ENCODE measurements at regions not wholly inside any gene's neighbourhood (a gene's known extent, or its start where the extent isn't known, plus 50 kb on each side); places are given as distances from the start of the nearest gene placed in this dataset.
"Not testable (repeated sequence)": the region's sequence is repeated elsewhere in the genome, so short reads cannot be mapped to it uniquely, and the experiment has no call there.

DNA sequence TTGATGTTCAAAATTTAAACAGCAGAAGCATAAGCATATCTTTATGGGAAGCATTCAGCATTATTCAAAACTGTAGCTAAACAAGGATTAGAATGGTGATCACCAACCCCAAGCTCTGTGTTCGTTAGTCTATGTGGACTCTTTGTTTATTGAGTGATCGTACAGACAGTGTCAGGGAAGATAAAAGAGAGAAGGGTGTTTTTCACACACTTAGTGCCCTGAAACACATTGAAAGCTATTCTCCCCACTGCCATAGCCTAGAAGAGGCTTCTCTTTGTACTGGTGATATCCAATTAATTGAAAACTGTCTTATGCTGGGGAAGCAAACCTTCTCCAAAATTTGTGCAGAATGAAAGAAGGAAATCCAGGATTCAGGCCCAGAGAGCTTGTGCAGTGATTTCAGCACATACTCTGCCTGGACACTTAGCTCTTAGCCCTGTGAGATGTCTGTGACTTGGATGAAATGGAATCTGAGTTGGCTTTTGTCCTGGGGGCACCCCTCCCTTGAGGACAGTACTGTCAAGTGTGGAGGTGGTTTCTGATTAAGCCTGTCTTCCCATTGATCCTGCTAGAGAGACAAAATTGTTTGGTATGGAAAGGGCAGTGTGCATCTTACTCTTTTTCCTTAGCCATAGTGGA lies 125.7 kb upstream of the MTHFD1L start:
- DNase-seq (ENCODE audit: low spot score): no peak

DNA sequence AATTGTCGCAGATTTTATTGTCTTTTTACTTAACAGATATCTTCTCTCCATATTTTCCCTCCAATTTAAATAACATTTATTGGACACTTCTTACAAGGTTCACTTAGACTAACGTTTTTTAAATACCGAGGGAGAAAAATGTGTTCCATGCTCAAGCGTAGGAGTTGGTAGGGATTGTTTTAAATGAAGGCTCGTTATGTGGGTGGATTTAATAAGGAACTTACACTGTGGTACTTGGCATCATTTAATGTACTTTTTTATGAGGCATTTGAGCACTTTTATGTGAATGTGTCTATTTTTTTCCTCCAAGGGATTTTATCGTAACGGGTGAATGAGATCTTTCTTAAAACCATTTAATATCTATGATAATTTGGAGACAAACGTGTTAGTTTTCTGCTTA lies 125.0 kb upstream of the MTHFD1L start:
- DNase-seq (ENCODE audit: low spot score): no peak

- DNase-seq (ENCODE audit: low spot score): no peak
Observed at GRCh38 chr6:150741633-150742200, 123.8 kb upstream of the MTHFD1L start.

DNA sequence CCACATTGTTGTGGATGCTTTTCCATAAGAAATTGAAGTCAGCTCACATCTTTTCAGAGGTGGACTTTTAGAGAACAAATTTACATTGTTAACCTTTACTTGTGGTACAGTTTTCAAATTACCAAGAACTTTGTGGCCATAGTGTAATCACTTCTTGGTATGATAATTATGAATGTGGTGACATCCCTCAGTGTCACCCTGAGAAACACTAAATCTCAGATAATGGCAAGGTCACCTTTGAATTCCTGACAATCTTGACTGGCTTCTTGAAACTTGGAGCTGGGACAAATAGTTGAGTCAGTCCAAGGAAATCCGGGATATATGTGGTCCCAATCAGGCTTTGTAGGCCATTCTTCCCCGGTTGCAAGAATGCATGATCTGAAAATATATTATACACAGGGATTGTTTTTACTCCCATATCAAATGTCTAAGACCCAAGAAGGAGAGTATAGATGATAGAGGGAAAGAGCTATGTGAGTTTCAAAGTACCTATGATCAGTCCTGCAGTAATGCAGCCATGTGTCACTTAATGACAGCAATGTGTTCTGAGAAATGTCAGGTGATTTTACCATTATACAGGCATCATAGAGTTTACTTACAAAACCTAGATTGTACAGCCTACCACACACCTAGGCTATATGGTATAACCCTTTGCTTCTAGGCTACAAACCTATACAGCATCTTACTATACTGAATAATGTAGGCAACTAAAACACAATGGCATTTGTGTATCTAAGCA lies 120.8 kb upstream of the MTHFD1L start:
- no peak for DNase-seq (ENCODE audit: low spot score)

- no peak for DNase-seq (ENCODE audit: low spot score)
Observed at GRCh38 chr6:150745896-150746295, 119.6 kb upstream of the MTHFD1L start.

- no peak for DNase-seq (ENCODE audit: low spot score)
Observed at GRCh38 chr6:150747155-150747554, 118.3 kb upstream of the MTHFD1L start.

DNA sequence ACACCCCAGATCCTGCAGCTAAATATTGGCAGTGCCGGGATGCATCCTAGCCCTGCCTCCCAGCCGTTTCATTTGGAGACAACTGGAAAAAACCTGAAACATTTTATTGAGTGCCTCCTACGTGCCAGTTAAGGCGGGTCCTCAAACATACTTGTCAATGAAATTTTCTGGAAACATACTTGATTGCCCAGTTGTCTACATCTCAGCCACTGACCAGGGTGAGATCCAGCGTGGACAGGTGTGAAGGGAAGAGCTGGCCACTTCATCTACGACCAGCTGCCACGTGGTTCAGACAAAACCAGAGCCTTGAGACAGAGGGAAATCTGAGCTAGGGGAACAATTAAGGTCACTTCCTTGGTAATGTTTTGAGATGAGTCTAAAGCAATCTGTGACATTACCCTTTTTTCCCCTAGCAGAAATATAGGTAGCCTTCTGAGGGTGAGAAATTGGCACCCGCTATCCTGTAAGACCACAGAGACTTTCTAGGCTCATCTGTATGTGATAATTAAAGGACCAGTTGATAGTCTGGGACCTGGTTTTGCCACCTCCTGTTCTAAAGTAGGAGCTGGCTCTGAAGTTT lies 116.3 kb upstream of the MTHFD1L start:
- no peak for DNase-seq (ENCODE audit: low spot score)

- DNase-seq (ENCODE audit: low spot score): no peak
Observed at GRCh38 chr6:150751296-150751695, 114.2 kb upstream of the MTHFD1L start.

GRCh38 chr6:150752409-150752808 lies 113.1 kb upstream of the MTHFD1L start:
- DNase-seq (ENCODE audit: low spot score): no peak

DNA sequence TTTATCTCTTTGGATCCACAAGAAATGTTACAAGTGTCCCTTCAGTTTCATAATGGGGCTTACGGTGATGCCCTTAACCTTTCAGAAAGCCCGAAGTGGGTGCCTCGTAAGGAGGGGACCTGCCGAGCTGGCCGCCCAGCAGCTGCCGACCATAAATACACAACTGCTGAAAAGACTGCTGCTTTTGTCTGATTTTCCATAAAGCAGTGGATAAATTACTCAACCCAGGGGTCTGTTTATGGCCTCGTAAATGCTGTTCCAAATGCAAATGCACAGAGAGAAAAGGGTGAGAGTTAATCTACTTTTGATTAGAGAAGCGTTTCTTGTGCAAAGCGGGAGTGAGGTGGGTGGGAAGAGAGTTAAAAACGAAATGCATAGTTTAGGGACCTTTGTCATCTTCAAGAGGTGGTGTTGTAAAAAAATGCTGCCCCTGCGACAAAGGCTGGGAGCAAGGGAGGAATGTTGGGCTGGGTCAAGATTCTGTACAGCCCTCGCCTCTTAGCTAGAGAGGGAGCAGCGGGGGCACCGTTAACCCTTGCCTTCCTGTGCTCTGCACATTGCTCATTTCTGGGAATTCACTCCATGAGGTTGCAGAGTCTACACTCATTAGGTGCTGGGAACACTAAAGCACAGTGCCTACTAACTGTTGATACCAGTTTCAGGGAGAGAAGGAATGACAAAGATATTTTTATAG lies 112.0 kb upstream of the MTHFD1L start:
- DNase-seq (ENCODE audit: low spot score): no peak

DNA sequence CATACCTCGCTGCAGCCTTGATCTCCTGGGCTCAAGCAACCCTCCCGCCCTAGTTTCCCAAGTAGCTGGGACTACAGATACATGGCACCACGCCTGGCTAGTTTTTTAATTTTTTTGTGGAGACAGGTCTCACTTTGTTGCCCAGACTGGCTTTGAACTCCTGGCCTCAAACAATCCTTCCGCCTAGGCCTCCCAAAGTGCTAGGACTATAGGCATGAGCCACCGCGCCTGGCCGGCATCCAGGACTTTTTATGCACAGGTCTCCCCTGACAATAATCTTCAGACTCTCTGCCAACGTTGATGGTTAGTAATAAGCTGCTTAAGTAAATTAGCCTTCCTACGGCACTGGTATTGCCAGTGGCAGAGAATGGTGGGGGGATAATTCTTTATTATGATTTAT lies 110.5 kb upstream of the MTHFD1L start:
- no peak for DNase-seq (ENCODE audit: low spot score)

GRCh38 chr6:150755524-150755923 lies 110.0 kb upstream of the MTHFD1L start:
- peak; percentile 41 for DNase-seq (ENCODE audit: low spot score)

DNA sequence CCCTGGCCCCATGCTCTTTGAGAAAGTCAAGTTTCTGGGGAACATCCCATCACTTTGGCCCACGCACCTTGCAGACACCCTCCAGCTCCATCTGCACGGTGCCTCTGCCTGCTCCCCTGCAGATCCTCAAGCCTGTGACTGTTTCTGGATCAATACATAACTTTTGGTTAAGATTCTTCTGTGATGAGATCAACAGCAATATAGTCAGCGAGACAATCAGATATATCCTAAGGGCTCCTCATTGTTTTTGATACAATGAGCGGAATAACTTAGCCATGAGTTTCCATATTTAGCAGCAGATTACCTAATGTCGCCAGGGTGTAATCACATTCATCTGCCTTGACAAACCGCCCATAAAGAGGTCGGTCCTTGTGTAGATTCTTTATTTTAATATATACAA lies 109.3 kb upstream of the MTHFD1L start:
- DNase-seq (ENCODE audit: low spot score): peak; percentile 93

DNA sequence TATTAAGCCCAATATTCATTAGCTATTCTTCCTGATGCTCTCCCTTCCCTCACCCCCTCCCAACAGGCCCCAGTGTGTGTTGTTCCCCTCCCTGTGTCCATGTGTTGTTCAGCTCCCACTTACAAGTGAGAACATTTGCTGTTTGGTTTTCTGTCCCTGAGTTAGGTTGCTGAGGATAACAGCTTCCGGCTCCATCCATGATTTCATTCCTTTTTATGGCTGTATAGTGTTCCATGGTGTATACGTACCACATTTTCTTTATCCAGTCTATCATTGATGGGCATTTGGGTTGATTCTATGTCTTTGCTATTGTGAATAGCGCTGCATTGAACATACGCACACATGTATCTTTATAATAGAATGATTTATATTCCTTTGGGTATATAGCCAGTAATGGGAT lies 107.7 kb upstream of the MTHFD1L start:
- DNase-seq (ENCODE audit: low spot score): not testable (repeated sequence)

- DNase-seq (ENCODE audit: low spot score): no peak
Observed at GRCh38 chr6:150759483-150759882, 106.0 kb upstream of the MTHFD1L start.

DNA sequence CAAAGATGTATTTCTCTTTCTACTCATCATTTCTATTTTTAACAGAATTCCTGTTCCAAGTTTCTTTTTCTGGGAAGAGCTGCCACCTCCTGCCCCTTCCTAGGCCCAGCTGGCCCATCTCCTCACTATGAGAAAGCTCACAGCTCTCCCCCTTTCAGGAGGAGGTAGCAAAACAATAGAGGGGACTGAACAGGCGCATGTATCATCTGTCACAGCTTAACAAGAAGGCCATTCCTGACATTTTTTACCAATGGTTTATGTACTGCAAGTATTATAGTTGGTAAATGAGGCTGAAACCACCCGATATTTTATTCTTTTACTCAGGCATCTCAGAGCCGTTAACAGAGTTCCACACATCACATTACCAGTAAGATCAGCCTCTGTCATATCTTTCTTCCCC lies 103.7 kb upstream of the MTHFD1L start:
- no peak for DNase-seq (ENCODE audit: low spot score)

GRCh38 chr6:150764334-150765066 lies 101.0 kb upstream of the MTHFD1L start:
- no peak for DNase-seq (ENCODE audit: low spot score)

DNA sequence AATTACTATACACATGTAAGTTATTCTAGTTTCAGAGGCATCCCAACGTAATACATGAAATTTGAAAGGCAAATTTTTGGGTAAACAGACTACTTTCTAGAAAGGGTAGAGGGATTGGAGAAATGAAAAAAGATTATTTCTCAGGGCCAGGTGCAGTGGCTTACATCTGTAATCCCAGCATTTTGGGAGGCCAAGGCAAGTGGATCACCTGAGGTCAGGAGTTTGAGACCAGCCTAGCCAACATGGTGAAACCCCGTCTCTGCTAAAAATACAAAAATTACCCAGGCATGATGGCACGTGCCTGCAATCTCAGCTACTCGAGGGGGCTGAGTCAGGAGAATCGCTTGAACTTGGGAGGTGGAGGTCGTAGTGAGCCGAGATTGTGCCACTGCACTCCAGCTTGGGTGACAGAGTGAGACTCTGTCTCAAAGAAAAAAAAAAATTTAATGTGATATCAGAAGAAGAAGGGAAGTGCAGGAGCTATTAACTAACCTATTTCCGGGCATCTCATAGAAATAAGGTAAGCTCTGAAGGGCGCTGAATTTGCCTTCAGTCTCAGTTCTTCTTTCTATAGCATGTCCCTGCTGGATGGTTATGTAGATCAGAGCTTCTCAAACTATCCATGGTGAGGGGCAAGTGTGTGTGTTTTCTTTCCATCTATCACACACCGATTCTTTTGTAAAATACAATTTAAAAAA lies 100.3 kb upstream of the MTHFD1L start:
- DNase-seq (ENCODE audit: low spot score): no peak

DNA sequence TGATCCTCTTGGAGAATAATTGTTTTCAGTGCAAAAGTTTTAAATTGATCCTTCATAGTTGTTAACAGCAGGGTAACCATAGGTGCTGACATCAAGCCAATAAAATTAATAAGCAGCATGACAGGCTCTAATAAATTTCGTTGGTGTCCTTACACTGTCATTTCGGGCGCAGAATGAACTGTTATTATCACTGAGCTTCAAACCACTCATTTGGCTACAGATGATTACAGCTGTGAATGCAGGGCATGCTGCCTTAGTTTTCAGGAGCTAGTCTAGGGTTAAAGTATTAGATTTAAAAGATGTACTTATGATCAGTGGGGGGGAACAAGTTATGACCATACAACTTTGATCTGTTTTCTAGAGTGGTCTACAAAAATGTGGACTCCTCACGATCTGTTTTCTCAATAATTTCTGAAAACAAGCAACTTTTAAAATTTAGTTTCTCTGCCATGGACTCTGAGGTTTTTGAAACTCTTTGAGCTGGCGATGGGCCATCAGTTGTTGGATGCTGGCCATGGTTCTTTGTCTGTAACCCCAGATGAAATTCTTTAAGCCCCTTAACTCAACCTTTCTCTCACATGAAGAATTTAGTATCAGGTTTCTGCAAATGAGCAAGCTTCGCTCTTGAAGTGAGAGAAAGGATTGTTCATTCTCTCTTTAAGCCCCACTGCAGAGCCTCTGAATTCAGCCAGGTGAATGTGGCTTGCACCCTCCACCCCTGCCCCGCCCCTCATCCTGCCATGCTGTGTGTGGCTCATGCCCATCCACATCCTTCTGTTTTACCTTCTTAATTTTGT lies 99.1 kb upstream of the MTHFD1L start:
- DNase-seq (ENCODE audit: low spot score): no peak

- no peak for DNase-seq (ENCODE audit: low spot score)
Observed at GRCh38 chr6:150767161-150767560, 98.3 kb upstream of the MTHFD1L start.

Measured in kidney capillary endothelial cell (primary cell).